ENCODE measurements at regions not wholly inside any gene's neighbourhood (a gene's known extent, or its start where the extent isn't known, plus 50 kb on each side); places are given as distances from the start of the nearest gene placed in this dataset.
"Not testable (repeated sequence)": the region's sequence is repeated elsewhere in the genome, so short reads cannot be mapped to it uniquely, and the experiment has no call there.

- TF ChIP-seq ZNF565 (CRISPR knock-in tag; conservative IDR thresholded peaks at IDR 0.05; ENCODE audit: low read depth) (no peak), ARNTL (CRISPR knock-in tag; IDR thresholded peaks at IDR 0.05; ENCODE audit: borderline replicate concordance, low read depth) (no peak), TCF4 (CRISPR knock-in tag; IDR thresholded peaks at IDR 0.05; ENCODE audit: borderline replicate concordance) (no peak), CSDC2 (CRISPR knock-in tag; IDR thresholded peaks at IDR 0.05) (no peak), PATZ1 (CRISPR knock-in tag; IDR thresholded peaks at IDR 0.05; ENCODE audit: borderline replicate concordance) (no peak), POU6F1 (CRISPR knock-in tag; IDR thresholded peaks at IDR 0.05; ENCODE audit: borderline replicate concordance, low read depth) (no peak), BACH2 (CRISPR knock-in tag; IDR thresholded peaks at IDR 0.05; ENCODE audit: borderline replicate concordance) (no peak), ZFP30 (CRISPR knock-in tag; IDR thresholded peaks at IDR 0.05) (no peak), RARB (CRISPR knock-in tag; IDR thresholded peaks at IDR 0.05) (no peak), ZFP3 (CRISPR knock-in tag; IDR thresholded peaks at IDR 0.05) (no peak)
- TF ChIP-seq, protein P1, sequence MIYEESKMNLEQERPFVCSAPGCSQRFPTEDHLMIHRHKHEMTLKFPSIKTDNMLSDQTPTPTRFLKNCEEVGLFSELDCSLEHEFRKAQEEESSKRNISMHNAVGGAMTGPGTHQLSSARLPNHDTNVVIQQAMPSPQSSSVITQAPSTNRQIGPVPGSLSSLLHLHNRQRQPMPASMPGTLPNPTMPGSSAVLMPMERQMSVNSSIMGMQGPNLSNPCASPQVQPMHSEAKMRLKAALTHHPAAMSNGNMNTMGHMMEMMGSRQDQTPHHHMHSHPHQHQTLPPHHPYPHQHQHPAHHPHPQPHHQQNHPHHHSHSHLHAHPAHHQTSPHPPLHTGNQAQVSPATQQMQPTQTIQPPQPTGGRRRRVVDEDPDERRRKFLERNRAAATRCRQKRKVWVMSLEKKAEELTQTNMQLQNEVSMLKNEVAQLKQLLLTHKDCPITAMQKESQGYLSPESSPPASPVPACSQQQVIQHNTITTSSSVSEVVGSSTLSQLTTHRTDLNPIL (CRISPR knock-in tag; IDR thresholded peaks at IDR 0.05; ENCODE audit: low read depth): no peak
- no peak for ATAC-seq
Observed at GRCh38 chr12:75854681-75855309, 176.8 kb downstream of the PHLDA1 start.

DNA sequence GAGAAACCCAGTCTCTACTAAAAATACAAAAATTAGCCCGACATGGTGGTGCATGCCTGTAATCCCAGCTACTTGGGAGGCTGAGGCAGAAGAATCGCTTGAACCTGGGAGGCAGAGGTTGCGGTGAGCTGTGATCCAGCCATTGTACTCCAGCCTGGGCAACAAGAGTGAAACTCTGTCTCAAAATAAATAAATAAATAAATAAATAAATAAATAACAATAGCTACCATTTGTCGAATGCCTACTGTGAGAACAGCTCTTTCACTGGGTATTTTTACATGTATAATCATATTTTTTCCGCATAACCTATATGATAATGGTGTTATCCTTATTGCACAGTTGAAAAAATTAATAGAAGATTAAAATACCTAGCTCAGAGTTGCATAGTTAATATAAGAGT, 177.4 kb downstream of the PHLDA1 start:
- not testable (repeated sequence) for ATAC-seq

- TF ChIP-seq PATZ1 (CRISPR knock-in tag; IDR thresholded peaks at IDR 0.05; ENCODE audit: borderline replicate concordance) (no peak), ESRRG (CRISPR knock-in tag; IDR thresholded peaks at IDR 0.05) (no peak), GLIS3 (CRISPR knock-in tag; IDR thresholded peaks at IDR 0.05) (no peak), TCF4 (CRISPR knock-in tag; IDR thresholded peaks at IDR 0.05; ENCODE audit: borderline replicate concordance) (peak; percentile 32; the same call in 1 of the 2 replicates), OSR1 (CRISPR knock-in tag; IDR thresholded peaks at IDR 0.05) (no peak)
- no peak; the same call in 2 of the 3 replicates for ATAC-seq
Observed at GRCh38 chr12:75853626-75854025, 177.9 kb downstream of the PHLDA1 start.

GRCh38 chr12:75852956-75853355, 178.6 kb downstream of the PHLDA1 start:
- TF ChIP-seq SNAI2 (CRISPR knock-in tag; IDR thresholded peaks at IDR 0.05) (no peak), PPARA (CRISPR knock-in tag; IDR thresholded peaks at IDR 0.05; ENCODE audit: borderline replicate concordance) (no peak), CSRNP3 (CRISPR knock-in tag; IDR thresholded peaks at IDR 0.05) (no peak), RARB (CRISPR knock-in tag; IDR thresholded peaks at IDR 0.05) (no peak), ZFP3 (CRISPR knock-in tag; IDR thresholded peaks at IDR 0.05) (no peak), TOX (CRISPR knock-in tag; IDR thresholded peaks at IDR 0.05; ENCODE audit: borderline replicate concordance) (no peak)
- no peak for ATAC-seq

- ATAC-seq: peak; percentile 58; the same call in 2 of the 3 replicates
- TF ChIP-seq TOX (CRISPR knock-in tag; IDR thresholded peaks at IDR 0.05; ENCODE audit: borderline replicate concordance) (no peak), ZNF8 (CRISPR knock-in tag; IDR thresholded peaks at IDR 0.05) (no peak), OSR1 (CRISPR knock-in tag; IDR thresholded peaks at IDR 0.05) (no peak), ZNF70 (CRISPR knock-in tag; IDR thresholded peaks at IDR 0.05) (no peak), TCF4 (CRISPR knock-in tag; IDR thresholded peaks at IDR 0.05; ENCODE audit: borderline replicate concordance) (no peak), ZFP3 (CRISPR knock-in tag; IDR thresholded peaks at IDR 0.05) (no peak), PATZ1 (CRISPR knock-in tag; IDR thresholded peaks at IDR 0.05; ENCODE audit: borderline replicate concordance) (no peak), ESRRG (CRISPR knock-in tag; IDR thresholded peaks at IDR 0.05) (no peak), SNAI2 (CRISPR knock-in tag; IDR thresholded peaks at IDR 0.05) (no peak)
- TF ChIP-seq, protein P2, sequence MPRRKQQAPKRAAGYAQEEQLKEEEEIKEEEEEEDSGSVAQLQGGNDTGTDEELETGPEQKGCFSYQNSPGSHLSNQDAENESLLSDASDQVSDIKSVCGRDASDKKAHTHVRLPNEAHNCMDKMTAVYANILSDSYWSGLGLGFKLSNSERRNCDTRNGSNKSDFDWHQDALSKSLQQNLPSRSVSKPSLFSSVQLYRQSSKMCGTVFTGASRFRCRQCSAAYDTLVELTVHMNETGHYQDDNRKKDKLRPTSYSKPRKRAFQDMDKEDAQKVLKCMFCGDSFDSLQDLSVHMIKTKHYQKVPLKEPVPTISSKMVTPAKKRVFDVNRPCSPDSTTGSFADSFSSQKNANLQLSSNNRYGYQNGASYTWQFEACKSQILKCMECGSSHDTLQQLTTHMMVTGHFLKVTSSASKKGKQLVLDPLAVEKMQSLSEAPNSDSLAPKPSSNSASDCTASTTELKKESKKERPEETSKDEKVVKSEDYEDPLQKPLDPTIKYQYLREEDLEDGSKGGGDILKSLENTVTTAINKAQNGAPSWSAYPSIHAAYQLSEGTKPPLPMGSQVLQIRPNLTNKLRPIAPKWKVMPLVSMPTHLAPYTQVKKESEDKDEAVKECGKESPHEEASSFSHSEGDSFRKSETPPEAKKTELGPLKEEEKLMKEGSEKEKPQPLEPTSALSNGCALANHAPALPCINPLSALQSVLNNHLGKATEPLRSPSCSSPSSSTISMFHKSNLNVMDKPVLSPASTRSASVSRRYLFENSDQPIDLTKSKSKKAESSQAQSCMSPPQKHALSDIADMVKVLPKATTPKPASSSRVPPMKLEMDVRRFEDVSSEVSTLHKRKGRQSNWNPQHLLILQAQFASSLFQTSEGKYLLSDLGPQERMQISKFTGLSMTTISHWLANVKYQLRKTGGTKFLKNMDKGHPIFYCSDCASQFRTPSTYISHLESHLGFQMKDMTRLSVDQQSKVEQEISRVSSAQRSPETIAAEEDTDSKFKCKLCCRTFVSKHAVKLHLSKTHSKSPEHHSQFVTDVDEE (CRISPR knock-in tag; IDR thresholded peaks at IDR 0.05): no peak
Observed at GRCh38 chr12:75852143-75852542, 179.4 kb downstream of the PHLDA1 start.

Measured in SK-N-SH treated with all-trans-retinoic acid at 6 μM for 48 hours (cell line).